ENCODE measurements at regions not wholly inside any gene's neighbourhood (a gene's known extent, or its start where the extent isn't known, plus 50 kb on each side); places are given as distances from the start of the nearest gene placed in this dataset.
"Not testable (repeated sequence)": the region's sequence is repeated elsewhere in the genome, so short reads cannot be mapped to it uniquely, and the experiment has no call there.

- no peak for DNase-seq
Measured at GRCh38 chr6:105681061-105681460, 278.2 kb upstream of the PREP start.

- no peak for DNase-seq
Measured at GRCh38 chr6:105680131-105680530, 277.2 kb upstream of the PREP start.

- DNase-seq, result no peak
Measured at GRCh38 chr6:105678516-105678915, 275.6 kb upstream of the PREP start.

GRCh38 chr6:105677671-105678475 is 275.0 kb upstream of the PREP start:
- DNase-seq, result no peak

- DNase-seq, result no peak
Measured at GRCh38 chr6:105676857-105677256, 274.0 kb upstream of the PREP start.

- DNase-seq, result no peak
Measured at GRCh38 chr6:105675715-105676397, 273.0 kb upstream of the PREP start.

- DNase-seq, result not testable (repeated sequence)
Measured at GRCh38 chr6:105672856-105673538, 270.1 kb upstream of the PREP start.

GRCh38 chr6:105669232-105669631 is 266.4 kb upstream of the PREP start:
- DNase-seq, result no peak

- no peak for DNase-seq
Measured at GRCh38 chr6:105667056-105667455, 264.2 kb upstream of the PREP start.

GRCh38 chr6:105664931-105665330 is 262.0 kb upstream of the PREP start:
- DNase-seq, result no peak

GRCh38 chr6:105651969-105652368 is 249.1 kb upstream of the PREP start:
- DNase-seq, result no peak

GRCh38 chr6:105650347-105650746 is 247.5 kb upstream of the PREP start:
- no peak for DNase-seq

- DNase-seq, result no peak
Measured at GRCh38 chr6:105649192-105649591, 246.3 kb upstream of the PREP start.

- no peak for DNase-seq
Measured at GRCh38 chr6:105648276-105648675, 245.4 kb upstream of the PREP start.

- no peak for DNase-seq
Measured at GRCh38 chr6:105646391-105646867, 243.5 kb upstream of the PREP start.

- no peak for DNase-seq
Measured at GRCh38 chr6:105645958-105646357, 243.1 kb upstream of the PREP start.

- no peak for DNase-seq
Measured at GRCh38 chr6:105645156-105645555, 242.3 kb upstream of the PREP start.

GRCh38 chr6:105644691-105645090 is 241.8 kb upstream of the PREP start:
- DNase-seq, result no peak

- no peak for DNase-seq
Measured at GRCh38 chr6:105644073-105644489, 241.2 kb upstream of the PREP start.

GRCh38 chr6:105642708-105643107 is 239.8 kb upstream of the PREP start:
- DNase-seq, result no peak

- DNase-seq, result no peak
Measured at GRCh38 chr6:105641504-105641903, 238.6 kb upstream of the PREP start.

GRCh38 chr6:105639124-105639523 is 236.2 kb upstream of the PREP start:
- no peak for DNase-seq

- no peak for DNase-seq
Measured at GRCh38 chr6:105633814-105634213, 230.9 kb upstream of the PREP start.
